ENCODE measurements at regions not wholly inside any gene's neighbourhood (a gene's known extent, or its start where the extent isn't known, plus 50 kb on each side); places are given as distances from the start of the nearest gene placed in this dataset.

GRCh38 chr6:134474955-134475354, 157.0 kb upstream of the SGK1 start:
- TF ChIP-seq CTCF (IDR thresholded peaks at IDR 0.05) (no peak), EZH2 (IDR thresholded peaks at IDR 0.05) (no peak)

All from neural progenitor cell (in vitro differentiated cells).